Nucleus accumbens (tissue), 56 donors: ENCODE measurements at regions not wholly inside any gene's neighbourhood (a gene's known extent, or its start where the extent isn't known, plus 50 kb on each side); places are given as distances from the start of the nearest gene placed in this dataset.

ENCODE experiments used
- DNase-seq, 56 donors: peaks; one replicate each; lab custom pipeline; 2025; lab: John Stamatoyannopoulos, UW

GRCh38 chr5:155282503-155283107 is 269.1 kb downstream of the KIF4B start:
- DNase-seq, result no peak

GRCh38 chr5:155285706-155286105 is 272.2 kb downstream of the KIF4B start:
- no peak for DNase-seq

- DNase-seq, result peak in 7 of 56 donors; percentile 1 to 41 (median 7)
These were observed 277.4 kb downstream of the KIF4B start for GRCh38 chr5:155290937-155291336.

- no peak for DNase-seq
These were observed 280.1 kb downstream of the KIF4B start for GRCh38 chr5:155293605-155294178.

GRCh38 chr5:155295111-155295510 is 281.6 kb downstream of the KIF4B start:
- no peak for DNase-seq

GRCh38 chr5:155299386-155300005 is 285.9 kb downstream of the KIF4B start:
- DNase-seq, result no peak

GRCh38 chr5:155303120-155303519 is 289.6 kb downstream of the KIF4B start:
- DNase-seq, result no peak

GRCh38 chr5:155307229-155307628 is 293.7 kb downstream of the KIF4B start:
- DNase-seq, result no peak

- DNase-seq, result no peak
These were observed 294.7 kb downstream of the KIF4B start for GRCh38 chr5:155308289-155308688.

GRCh38 chr5:155309021-155309746 is 295.6 kb downstream of the KIF4B start:
- DNase-seq, result no peak

GRCh38 chr5:155311721-155312120 is 298.2 kb downstream of the KIF4B start:
- no peak for DNase-seq

- no peak for DNase-seq
These were observed 300.0 kb downstream of the KIF4B start for GRCh38 chr5:155313518-155313917.

- DNase-seq, result no peak
These were observed 302.6 kb downstream of the KIF4B start for GRCh38 chr5:155316070-155316714.

- DNase-seq, result peak in 1 of 56 donors; percentile 0
These were observed 319.1 kb downstream of the KIF4B start for GRCh38 chr5:155332618-155333017.

- no peak for DNase-seq
These were observed 329.4 kb downstream of the KIF4B start for GRCh38 chr5:155342956-155343355.

- DNase-seq, result no peak
These were observed 329.9 kb downstream of the KIF4B start for GRCh38 chr5:155343468-155343867.

- no peak for DNase-seq
These were observed 339.7 kb downstream of the KIF4B start for GRCh38 chr5:155353231-155353630.

GRCh38 chr5:155366096-155366495 is 352.5 kb downstream of the KIF4B start:
- no peak for DNase-seq

GRCh38 chr5:155367841-155368240 is 354.3 kb downstream of the KIF4B start:
- no peak for DNase-seq

- DNase-seq, result no peak
These were observed 354.9 kb downstream of the KIF4B start for GRCh38 chr5:155368490-155368889.

GRCh38 chr5:155380480-155380879 is 366.9 kb downstream of the KIF4B start:
- DNase-seq, result no peak
